HG02763 (cell line): ENCODE measurements at regions not wholly inside any gene's neighbourhood (a gene's known extent, or its start where the extent isn't known, plus 50 kb on each side); places are given as distances from the start of the nearest gene placed in this dataset.

Source experiments
- ATAC-seq: cut with Tn5 transposase; IDR thresholded peaks from one replicate; pipeline ENCODE4 v1.9.1; 2021; ENCODE audit warnings: mild to moderate bottlenecking, moderate library complexity; ENCODE audit not compliant: unreplicated experiment

DNA sequence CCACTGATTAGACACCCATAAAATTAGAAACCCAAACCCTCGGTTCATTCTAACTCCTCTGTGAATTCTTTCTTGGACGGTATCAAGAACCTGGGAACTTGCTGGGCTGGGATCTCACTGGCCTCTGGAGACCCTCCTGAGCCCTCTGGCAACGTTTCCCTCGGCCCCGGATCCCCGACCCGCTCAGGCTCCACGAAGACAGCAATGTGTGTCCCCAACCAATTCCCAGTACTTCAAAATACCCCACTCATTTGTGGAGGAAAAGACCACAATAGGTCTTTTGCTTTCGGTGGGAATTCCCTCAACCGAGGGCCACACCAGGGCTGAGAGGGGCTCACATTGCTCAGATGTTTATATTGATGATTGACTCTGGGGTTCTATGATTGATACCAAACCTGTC, 117.9 kb upstream of the PRR20G start:
- no peak for ATAC-seq

DNA sequence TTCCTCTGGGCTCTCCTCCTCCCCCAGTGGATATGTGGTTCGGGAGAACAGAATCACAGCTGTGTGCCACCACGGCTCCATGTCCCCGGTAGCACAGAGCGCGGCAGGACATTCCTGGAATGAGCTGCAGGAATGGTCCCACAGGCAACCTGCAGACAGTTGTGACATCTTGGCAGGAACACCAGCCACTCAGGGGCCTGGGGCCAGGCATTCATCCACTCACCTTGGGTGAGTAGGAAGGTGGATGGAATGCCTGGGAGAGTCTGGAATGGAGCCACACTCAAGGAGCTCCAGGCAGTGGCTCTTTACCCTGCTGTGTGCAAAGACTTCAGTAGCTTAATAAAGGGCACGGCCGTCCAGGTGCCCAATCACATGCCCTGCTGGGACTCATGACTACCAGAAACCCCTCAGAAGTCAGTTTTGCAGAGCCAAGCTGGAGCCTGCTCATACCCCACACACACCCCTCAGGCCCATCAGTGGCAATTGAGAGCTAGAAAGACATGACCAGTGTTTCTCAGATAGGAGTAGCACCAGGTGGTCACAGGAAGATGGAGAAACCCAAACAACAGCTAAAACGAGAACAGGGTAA, 117.3 kb upstream of the PRR20G start:
- ATAC-seq = no peak

DNA sequence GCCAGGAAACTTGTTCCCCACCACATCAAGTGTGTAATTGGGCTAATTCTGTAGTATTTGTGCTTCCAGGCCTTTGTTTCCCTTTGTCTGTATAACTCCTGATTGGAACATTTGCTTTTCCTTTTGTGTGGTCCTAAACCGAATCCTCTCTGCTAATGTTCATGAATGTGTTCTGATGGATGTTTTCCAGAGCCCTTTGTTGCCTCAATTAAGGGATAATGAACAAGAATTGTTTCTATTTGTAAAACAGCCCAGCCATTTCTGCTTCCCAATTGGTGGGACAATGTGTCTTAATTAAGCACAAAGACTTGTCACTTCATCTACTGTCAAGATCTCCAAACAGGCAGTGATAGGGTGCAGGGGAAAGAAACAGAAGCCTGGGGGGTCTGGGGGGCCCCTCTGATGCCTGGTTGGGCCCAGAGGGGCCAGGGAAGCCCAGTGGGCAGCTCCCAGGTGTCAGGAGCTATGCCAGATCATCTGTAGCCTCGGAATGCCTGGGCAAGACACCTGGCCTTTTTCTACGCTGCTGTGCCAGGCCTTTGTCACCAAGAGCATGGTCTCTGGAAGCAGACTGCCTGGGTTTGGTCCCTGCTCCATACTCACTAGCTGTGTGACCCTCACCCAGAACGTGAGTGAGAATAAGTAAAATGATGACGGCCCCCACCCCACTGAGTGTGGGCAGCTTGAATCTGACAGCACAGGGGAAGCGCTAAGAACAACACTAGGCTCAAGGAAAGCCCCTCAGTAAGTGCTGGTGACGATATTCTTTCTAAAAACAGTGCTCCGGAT, 116.6 kb upstream of the PRR20G start:
- no peak for ATAC-seq

DNA sequence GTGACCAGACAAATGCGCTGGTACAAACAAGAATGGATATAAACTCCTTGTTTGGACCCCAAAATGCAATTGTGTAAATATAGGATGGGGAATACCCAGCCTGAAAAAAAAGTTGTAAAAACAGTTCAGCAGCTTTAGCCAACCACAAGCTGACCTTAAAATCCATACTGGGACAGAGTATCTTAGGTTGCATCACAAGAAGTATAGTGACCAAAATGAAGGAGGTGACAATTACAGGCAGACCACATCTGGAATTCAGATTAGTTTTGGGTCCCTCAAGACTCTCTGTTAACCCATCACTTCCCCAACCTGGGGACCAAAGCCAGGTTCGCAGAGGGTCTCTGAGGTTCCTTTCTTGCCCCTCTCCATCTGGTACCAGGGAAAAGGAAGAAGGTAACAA, 115.9 kb upstream of the PRR20G start:
- no peak for ATAC-seq

DNA sequence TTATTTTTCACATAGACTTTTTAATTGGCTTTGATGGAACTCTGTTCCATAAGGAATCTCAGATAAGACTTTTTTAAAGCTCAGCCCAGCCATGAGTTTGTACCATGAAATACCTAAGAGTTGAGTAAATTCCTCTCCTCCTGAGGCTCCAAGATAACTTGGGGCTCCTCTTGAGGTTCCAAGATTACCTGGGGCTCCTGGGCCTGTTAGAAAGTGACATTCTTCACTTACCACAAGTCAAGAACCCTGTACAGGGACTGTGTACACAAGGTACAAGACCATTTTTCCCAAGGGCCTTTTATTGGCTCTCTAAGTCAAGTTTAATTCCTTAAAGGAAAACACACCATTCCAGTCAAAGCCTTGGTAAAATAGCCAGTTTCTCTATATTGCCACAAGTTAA, 111.3 kb upstream of the PRR20G start:
- no peak for ATAC-seq

DNA sequence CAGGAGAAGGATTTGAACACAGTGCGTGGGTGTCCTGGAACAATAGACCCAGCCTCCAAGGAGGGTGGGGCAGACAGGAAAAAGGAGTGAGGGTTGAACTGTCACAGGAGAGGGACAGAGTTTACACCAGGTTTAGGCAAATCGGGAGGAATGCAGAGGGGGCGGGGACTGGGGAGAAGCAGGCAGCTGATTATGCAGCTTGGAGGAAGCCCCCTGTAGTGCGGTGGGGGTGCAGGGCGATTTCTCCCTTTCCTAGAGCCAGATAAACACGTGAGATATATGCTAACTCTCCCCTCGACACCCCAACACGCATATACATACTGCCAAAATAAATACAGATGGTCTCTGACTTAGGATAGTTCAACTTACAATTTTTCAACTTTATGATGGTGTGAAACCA, 108.6 kb upstream of the PRR20G start:
- no peak for ATAC-seq

DNA sequence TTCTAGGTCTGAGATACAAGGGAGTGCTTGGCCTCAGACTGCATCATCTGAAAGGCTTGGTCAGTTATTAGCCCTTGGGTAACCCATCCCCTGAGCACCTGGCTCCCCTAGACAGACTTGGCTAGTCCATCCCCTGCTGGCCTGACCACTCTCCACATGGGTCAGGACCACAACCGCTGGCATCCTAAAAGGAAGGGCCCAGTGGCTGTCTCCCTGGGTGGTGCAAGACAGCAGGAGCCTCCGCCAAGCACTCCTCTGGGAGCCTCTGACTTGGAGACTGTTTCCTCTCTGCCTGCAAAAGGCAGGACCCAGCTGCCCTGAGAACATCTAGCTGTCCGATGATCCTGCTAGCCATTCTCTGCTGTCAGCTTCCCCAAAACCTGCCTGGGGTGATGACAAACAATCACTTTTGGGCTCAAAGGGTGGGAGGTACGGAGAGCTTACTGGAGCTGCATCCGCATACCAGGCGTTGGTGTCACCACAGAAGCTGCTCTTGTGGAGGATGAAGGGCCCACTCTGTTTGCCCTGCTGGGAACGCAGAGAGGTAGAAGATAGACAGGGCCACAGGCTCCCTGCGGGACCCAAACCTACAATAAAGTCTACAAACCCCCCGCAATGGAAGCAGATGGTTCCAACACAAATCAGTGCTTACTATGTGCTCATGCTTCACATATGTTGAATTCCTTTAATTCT, 108.0 kb upstream of the PRR20G start:
- ATAC-seq = no peak

DNA sequence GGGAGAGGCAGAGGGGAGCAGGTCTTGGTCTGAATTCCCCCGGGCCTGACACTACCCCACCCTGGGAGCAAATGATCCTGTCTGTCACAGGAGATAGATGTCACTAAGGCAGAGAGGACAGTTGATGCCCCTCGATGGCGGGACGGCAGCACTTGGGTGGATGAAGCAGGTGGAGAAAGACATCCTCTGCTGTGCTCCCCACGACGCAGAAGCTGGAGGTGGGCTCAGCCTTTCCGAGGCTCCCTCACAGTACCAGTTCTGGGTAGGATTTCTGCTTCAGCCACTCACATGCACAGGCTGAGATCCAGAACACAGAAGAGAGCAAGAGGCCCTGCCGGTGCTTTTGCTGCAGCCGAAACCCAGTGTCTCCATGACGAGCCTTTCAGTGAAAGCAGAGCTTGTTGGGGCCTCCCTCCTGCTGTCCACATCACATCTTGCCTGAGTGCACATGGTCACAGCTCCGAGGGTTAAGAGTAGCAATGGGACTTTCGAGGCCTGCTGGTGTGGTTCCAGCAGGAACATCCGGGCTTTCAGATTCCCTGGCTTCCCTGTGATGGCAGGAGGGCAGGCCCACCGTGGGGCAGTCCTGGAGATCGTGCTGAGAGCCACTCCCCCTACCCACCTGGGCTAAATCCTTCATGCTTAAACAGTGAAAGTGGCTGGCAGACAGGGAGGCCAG, 107.3 kb upstream of the PRR20G start:
- ATAC-seq = no peak

DNA sequence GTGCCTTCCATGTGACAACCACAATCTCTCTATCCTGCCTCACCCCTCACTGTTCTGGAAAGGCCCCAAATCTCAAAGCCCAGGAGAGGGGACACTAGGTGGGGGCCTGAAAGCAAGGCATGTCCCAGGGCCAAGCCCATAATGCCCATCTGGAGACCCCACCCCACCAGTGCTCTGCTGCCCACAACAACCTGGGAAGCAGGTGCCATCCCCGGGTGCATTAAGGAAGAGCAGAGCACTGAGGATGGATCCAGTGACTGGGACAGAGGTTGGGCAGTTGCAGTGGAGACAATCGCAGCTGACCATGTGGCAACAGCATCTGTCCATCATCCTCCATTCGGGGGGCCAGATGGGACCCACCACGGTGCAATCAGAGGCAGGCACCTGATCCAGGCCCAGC, 106.2 kb upstream of the PRR20G start:
- no peak for ATAC-seq

DNA sequence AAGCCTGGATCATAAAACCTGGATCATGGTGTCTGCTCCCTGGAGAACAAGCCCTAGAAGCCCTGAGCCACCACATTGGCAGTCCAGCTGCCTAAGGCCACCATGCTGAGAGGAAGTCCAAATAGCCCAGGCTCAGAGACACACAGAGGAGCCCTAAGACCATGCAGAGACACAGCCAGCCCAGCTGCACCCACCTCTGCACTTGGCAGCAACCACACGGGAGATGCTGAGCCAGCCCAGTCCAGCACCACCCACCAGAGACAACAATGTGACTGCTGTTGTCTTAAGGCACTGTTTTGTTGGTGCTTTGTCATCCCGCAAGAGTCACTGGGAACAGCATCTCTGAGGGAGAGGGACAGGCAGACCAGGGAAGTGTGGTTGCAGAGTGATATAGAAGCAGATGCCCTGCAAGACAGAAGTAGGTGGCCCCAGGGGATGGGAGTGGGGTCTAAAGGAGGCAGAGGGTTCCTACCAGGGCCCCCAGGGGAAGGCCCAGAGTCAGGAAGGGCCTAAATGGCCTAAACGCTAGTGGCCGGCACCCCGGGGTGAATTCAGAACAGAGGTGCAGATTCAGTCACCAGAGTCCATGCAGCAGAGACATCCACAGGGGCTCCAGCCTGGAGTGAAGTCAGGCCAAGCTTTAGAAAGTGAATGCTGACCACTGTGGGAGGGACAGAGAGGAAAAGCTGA, 105.4 kb upstream of the PRR20G start:
- ATAC-seq = no peak

DNA sequence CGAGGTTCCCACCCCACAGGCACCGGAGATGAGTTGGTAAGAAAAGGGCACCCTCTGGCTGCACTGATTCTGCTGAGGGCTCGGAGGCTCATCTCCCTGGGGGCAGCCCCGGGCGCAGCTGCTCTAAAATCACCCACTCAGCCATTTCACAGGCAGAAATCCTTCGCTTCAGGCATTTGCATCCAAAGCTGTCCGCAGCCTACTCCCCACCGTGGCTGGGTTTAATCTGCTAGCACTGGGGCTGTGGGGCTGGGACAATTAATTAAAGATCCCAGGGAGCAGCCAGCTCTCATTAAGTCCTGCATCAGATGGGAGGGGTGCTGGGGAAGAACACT, 104.3 kb upstream of the PRR20G start:
- no peak for ATAC-seq

DNA sequence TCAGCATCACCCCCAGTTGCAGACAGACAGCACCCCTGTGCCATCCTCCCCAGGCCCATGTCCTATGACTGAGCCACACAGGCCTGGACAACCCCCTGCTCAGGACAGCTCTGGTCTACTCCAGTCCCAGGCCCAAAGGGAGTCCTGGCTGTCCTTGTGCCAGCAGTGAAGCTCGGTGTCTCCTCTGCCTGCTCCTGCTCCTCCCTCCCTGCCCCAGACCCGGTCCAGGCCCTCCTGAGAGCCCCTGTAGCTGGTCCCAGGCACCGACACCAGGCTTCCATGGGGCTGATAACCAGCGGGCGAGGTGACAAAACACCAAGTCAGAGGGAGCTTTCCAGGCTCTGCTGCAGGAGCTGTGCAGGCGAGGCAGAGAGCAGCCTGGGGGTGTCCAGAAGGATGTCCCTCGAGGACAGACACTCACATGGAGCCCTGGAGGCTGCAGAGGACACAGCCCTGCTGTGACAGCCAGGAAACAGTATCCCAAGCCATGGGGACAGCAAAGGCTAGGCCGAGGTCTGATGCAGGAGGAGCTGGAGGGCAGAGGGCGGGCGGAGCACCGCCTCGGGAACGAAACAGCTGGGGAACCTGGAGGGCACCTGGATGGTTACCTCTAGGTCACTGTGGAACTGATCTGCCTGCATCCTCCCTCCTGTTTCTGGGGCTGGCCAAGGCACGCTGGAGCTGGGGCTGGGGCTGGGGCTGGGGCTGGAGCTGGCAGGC, 103.8 kb upstream of the PRR20G start:
- no peak for ATAC-seq

DNA sequence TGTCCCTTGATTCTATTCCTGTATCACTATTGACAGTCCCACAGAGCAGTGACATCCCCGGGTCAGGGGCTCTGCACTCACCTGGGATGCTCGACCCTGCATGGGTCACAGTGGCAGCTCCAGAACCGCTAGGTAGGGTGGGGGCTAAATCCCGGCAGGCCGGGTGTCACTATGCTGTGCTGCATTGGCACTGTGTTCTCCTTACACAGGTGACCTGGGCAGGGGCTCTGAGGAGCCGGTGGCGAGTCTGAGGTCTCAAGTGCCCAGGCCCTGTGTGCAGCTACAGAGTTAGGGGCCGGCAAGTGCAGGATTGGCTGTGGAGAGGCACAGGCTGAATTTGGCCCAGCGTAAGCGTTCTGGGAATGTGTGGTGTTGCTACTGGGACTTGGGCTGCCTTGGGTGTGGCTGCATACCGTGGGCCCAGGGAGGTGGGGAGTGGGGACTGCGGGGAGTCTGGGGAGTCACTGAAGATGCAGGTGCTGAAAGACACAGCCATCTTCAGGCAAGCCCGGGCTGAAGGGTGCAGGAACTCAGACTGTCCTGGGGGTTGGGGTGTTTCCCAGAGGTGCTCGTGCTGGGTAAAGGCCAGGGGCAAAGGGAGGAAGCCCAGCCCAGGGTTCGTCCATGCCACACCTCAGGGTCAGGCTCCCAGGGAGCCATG, 102.6 kb upstream of the PRR20G start:
- no peak for ATAC-seq

DNA sequence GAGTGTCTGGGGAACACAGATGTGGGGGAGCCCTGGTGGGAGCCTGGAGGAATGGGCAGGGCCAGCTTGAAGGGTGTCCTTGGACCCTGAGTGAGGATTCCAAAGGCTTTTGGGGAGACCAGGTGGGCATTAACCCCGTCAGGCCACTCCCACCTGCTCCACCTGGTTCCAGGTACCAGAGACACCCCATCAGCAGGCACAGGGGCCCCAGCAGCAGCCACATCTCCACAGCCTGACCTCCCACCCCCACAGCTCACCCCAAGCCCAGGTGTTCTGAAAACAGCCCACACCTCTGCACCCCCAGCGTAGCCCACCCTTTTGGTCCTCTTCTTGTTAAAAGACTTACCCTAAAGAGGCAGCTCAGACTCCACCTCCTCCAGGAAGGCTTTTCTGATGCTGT, 102.1 kb upstream of the PRR20G start:
- no peak for ATAC-seq

DNA sequence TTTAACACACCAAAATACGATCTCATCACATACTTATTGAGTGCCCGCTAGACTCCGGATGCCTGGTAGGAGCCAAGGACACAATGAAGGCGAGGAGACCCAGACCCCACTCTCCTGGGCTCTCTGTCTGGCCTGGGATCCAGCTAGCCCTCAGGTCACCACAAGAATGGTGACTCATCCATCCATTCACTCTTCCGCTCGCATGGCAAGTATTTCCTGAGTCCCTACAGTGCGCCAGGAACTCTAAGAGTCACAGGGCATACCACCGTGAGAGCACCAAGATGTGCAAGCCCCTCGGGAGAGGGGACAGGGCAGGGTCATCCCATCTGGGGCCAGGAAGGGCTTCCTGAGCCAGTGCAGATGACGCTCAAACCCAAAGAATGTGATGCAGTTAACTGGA, 101.6 kb upstream of the PRR20G start:
- no peak for ATAC-seq

DNA sequence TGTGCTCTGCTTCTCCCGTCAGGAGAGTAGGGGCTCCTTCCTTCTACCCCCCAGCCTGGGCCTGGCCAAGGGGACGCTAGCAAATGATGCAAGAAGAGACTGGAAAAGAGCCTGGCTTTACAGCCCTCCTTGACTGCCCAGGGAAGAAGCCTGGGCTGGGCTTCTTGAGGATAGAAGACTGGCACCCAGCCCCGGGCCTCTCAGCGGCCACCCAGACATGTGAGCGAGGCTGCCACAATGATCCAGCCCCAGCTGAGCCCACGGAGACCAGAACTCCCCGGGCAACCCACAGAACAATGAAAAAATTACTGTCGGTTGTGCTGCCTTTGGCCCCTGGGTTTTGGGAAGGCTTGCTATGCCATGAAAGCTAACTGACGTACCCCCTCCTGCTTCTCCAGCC, 100.6 kb upstream of the PRR20G start:
- ATAC-seq = no peak

DNA sequence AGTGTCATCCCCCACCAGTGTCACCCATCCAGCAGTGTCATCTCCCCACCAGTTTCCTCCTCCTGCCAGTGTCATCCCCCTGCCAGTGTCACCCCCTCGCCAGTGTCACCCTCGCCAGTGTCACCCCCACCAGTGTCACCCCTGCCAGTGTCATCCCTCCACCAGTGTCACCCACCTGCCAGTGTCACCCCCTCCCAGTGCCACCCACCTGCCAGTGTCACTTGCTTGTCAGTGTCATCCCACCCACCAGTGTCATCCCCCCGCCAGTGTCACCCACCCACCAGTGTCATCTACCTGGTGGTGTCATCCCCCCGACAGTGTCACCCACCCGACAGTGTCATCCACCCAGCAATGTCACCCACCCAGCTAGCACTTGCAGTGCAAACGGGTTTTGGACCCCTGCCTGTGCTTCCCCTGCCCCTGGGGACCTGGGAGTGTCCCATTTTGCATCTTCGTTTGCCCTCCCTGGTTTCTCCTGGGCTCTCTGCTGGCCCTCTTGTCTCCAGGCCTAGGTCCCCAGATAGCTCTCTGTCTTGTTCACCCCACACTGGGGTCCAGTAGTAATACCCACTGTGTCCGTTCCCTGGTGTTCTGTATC, 99.8 kb upstream of the PRR20G start:
- no peak for ATAC-seq

DNA sequence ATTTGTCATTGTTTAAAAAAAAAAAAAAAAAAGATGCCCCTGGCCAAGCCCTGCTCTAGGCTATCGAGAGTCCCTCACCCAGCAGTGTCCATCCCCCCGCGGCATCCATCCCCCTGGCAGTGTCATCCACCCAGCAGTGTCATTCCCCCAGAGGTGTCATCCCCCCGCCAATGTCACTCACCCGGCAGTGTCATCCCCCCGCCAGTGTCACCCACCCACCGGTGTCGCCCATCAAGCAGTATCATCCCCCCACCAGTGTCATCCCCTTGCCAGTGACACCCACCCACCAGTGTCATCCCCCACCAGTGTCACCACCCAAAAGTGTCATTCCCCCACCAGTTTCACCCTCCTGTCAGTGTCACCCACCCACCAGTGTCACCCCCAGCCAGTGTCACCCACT, 99.3 kb upstream of the PRR20G start:
- no peak for ATAC-seq

DNA sequence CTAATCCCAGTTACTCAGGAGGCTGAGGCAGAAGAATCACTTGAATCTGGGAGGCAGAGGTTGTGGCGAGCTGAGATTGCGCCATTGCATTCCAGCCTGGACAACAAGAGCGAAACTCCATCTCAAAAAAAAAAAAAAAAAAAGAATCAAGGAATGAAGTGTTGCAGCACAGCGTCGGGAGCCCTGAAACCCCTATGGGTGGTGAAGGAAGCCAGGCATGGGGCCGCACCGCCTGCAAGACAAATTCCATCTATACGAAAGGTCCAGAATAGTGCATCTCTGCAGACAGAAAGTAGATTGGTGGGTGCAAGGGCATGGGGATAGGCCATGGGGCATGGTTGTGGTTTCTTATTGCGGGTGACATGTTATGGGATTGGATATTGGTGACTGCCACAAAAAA, 98.6 kb upstream of the PRR20G start:
- ATAC-seq = no peak

DNA sequence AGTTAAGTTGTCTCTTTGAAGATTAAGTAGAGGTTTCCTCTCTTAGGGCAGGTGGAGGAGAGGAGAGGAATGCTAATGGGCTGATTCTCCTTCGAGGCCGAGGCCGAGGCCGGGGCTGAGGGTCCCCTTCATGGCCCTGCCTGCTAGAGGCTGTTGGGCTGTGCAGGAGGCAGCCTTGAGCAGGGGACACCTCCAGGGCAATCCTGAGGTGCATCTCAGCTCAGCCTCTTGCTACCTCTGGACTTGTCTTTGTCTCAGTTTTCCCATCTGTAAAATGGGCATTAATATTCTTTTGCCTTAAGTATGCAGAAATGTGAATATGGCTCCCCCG, 97.7 kb upstream of the PRR20G start:
- no peak for ATAC-seq
